Activated naive CD4-positive, alpha-beta T cell treated with anti-CD3 and anti-CD28 coated beads, Interleukin-2, amount 50 U/mL, for 72 hours (primary cell): ENCODE measurements at regions not wholly inside any gene's neighbourhood (a gene's known extent, or its start where the extent isn't known, plus 50 kb on each side); places are given as distances from the start of the nearest gene placed in this dataset.

ENCODE experiments used
- ATAC-seq, 2 donors: fragments of 150-1000 bp; cut with Tn5 transposase; 2 replicates each; pipeline ENCODE4 v1.10.0; 2021; ENCODE audit warnings: mild to moderate bottlenecking in 2 of 2, moderate library complexity in 2 of 2
- DNase-seq, 2 donors: peaks; one replicate each; pipeline ENCODE4 v3.0.0; 2021 to 2022; ENCODE audit warnings: low spot score in 2 of 2
- H3K27ac Mint-ChIP-seq, 2 donors: one replicate each; pipeline ENCODE4 v1.8.0; 2022; ENCODE audit warnings: mild to moderate bottlenecking in 2 of 2, mixed read lengths in 2 of 2
- H3K36me3 Mint-ChIP-seq, 2 donors: one replicate each; pipeline ENCODE4 v1.8.0; 2022; ENCODE audit warnings: mixed read lengths in 2 of 2
- H3K9me3 Mint-ChIP-seq, 2 donors: one replicate each; pipeline ENCODE4 v1.8.0; 2022; ENCODE audit warnings: mixed read lengths in 2 of 2

GRCh38 chr2:176621350-176621749 lies 352.1 kb downstream of the MTX2 start:
- DNase-seq: no peak
- Mint-ChIP-seq H3K36me3 (no peaks in the 10 kb centered on the region), H3K9me3 (no peaks in the 10 kb centered on the region), H3K27ac (no peak overlapping the region)
- no peak for ATAC-seq

- H3K36me3 Mint-ChIP-seq: no peaks in the 10 kb centered on the region
- no peak overlapping the region for H3K27ac Mint-ChIP-seq
- no peak for DNase-seq
- H3K9me3 Mint-ChIP-seq: no peaks in the 10 kb centered on the region
- no peak for ATAC-seq
Observed at GRCh38 chr2:176622792-176623191, 353.6 kb downstream of the MTX2 start.

GRCh38 chr2:176626796-176627195 lies 357.6 kb downstream of the MTX2 start:
- Mint-ChIP-seq H3K27ac (no peak overlapping the region), H3K36me3 (no peaks in the 10 kb centered on the region), H3K9me3 (no peaks in the 10 kb centered on the region)
- no peak for ATAC-seq
- DNase-seq: no peak

- Mint-ChIP-seq H3K36me3 (no peaks in the 10 kb centered on the region), H3K9me3 (no peaks in the 10 kb centered on the region), H3K27ac (no peak overlapping the region)
- DNase-seq (no peak), ATAC-seq (no peak)
Observed at GRCh38 chr2:176628438-176628837, 359.2 kb downstream of the MTX2 start.

- DNase-seq (no peak), ATAC-seq (no peak)
- H3K36me3 Mint-ChIP-seq: no peaks in the 10 kb centered on the region
- H3K9me3 Mint-ChIP-seq: no peaks in the 10 kb centered on the region
- no peak overlapping the region for H3K27ac Mint-ChIP-seq
Observed at GRCh38 chr2:176633754-176634153, 364.5 kb downstream of the MTX2 start.

GRCh38 chr2:176636401-176636800 lies 367.2 kb downstream of the MTX2 start:
- Mint-ChIP-seq H3K36me3 (no peaks in the 10 kb centered on the region), H3K27ac (no peak overlapping the region), H3K9me3 (no peaks in the 10 kb centered on the region)
- DNase-seq (no peak), ATAC-seq (no peak)

DNA sequence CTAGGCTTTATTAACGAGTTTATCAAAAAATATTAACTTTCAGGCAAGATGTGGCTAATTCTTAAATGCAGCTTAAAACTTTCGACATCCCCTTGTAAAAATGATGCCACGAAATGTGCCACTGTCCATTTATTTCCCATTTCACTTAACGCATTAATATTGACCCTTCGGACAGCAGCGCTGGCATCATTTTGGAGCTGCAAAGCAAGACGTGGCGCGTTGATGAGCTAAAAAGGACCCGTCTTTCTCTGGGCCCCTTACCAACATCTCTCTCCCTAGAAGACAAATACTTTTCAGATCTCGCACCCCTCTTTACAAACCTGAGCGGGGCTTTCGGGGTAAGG lies 367.9 kb downstream of the MTX2 start:
- no peak for ATAC-seq

DNA sequence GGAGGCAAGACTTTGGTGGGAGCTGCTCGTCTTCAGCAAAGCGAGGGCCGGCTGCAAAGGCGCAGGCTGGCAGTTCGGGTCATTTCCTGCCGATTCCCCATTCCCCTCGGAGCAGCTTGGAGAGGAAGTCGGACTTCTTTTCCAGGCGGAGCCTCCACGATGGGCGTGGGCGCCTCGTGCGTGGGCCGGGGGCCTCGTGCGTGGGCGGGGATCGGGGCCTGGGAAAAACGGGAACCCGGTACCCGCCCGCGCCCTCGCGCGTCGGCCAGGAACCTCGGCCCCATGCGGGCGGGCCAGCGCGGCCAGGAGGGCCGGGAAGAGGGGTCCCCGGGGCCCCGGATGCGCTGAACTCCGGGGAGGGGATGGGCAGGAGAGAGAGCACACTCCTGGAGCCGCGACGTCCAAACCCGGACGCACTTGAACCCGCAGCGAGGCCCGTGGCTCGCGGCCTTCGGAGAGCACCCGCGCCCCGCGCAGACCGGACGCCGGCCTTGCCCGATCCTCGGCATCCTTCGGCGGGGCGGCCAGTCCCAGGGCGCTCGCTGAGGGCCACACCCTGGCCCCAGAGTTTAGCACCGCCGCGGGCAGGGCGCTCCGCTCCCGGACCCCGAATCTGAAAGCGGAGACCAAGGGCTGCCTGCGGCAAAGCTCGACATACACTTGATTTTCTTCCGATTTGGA lies 368.4 kb downstream of the MTX2 start:
- no peaks in the 10 kb centered on the region for H3K9me3 Mint-ChIP-seq
- DNase-seq: no peak
- H3K36me3 Mint-ChIP-seq: no peaks in the 10 kb centered on the region
- no peak overlapping the region for H3K27ac Mint-ChIP-seq
- ATAC-seq: peak; percentile 31 to 65

More for the DNA sequence above, 367.9 kb downstream of the MTX2 start:
- Mint-ChIP-seq H3K9me3 (no peaks in the 10 kb centered on the region), H3K27ac (no peak overlapping the region), H3K36me3 (no peaks in the 10 kb centered on the region)
- no peak for DNase-seq

- ATAC-seq: peak; percentile 76 to 93
- Mint-ChIP-seq H3K27ac (no peak overlapping the region), H3K9me3 (no peaks in the 10 kb centered on the region), H3K36me3 (no peaks in the 10 kb centered on the region)
- DNase-seq: peak in 1 of 2 donors; percentile 67
Observed at GRCh38 chr2:176638167-176639015, 369.1 kb downstream of the MTX2 start.

DNA sequence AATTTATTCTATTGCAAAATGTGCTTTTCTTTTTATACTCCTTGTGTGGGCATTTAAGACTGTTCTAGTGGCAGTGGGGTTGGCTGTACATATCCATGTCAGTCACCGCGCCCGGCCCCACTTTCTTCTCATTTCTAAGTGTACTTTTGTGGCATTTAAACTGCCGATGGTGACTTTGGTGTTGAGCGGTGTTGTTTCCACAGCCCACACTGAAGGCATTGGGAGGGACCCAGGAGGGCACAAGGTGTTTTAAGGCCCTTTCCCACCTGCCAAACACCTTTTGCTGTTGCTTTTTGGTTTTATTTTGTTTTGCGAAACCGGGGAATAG lies 369.7 kb downstream of the MTX2 start:
- no peak overlapping the region for H3K27ac Mint-ChIP-seq

DNA sequence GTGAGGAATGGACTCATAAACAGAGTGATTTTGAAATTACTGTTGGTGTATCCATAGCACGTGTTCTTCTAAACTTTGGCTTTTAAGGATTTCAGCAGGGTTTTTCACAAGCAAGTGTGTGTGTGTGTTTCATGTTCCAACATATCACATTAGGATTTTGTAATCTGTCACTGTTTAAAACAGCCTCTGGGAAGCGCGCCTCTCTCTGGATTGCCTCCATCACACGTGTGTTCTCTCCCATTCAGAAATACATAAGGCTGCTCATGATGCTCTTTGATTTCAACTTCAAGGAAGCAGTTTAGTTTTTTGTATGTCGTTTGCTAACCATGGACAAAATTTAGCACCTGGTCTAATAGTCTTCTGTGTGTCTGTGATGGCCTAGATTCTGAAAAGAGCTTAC lies 370.4 kb downstream of the MTX2 start:
- no peak for ATAC-seq
- no peaks in the 10 kb centered on the region for H3K36me3 Mint-ChIP-seq
- no peak for DNase-seq
- H3K27ac Mint-ChIP-seq: no peak overlapping the region
- no peaks in the 10 kb centered on the region for H3K9me3 Mint-ChIP-seq

More for the DNA sequence above, 369.7 kb downstream of the MTX2 start:
- H3K36me3 Mint-ChIP-seq: no peaks in the 10 kb centered on the region
- no peak for ATAC-seq
- no peak for DNase-seq
- H3K9me3 Mint-ChIP-seq: no peaks in the 10 kb centered on the region

GRCh38 chr2:176641436-176641835 lies 372.2 kb downstream of the MTX2 start:
- no peaks in the 10 kb centered on the region for H3K9me3 Mint-ChIP-seq
- no peak overlapping the region for H3K27ac Mint-ChIP-seq

DNA sequence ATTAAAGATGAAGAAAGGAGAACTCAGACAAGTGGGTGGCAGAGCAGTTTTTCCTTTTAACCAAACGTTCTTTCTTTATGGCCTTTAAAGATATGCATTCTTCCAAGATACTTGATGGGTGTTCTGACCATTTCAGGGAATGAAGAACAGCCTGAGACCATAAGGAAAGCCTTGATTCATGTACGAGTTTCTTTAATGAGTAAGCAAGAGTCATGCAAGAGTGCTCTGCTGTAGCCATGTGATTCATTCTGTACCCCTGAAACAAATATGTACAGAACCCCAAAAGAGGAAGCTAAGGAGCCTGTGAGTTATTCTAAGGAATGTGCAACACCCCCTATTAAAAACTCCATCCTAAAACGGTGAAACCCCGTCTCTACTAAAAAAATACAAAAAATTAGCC lies 372.8 kb downstream of the MTX2 start:
- H3K36me3 Mint-ChIP-seq: no peaks in the 10 kb centered on the region
- DNase-seq (no peak), ATAC-seq (no peak)
- H3K9me3 Mint-ChIP-seq: no peaks in the 10 kb centered on the region
- H3K27ac Mint-ChIP-seq: no peak overlapping the region

More at GRCh38 chr2:176641436-176641835, 372.2 kb downstream of the MTX2 start:
- no peaks in the 10 kb centered on the region for H3K36me3 Mint-ChIP-seq
- ATAC-seq (no peak), DNase-seq (no peak)

GRCh38 chr2:176643646-176644045 lies 374.4 kb downstream of the MTX2 start:
- Mint-ChIP-seq H3K36me3 (no peaks in the 10 kb centered on the region), H3K9me3 (no peaks in the 10 kb centered on the region), H3K27ac (no peak overlapping the region)
- ATAC-seq: no peak
- no peak for DNase-seq

DNA sequence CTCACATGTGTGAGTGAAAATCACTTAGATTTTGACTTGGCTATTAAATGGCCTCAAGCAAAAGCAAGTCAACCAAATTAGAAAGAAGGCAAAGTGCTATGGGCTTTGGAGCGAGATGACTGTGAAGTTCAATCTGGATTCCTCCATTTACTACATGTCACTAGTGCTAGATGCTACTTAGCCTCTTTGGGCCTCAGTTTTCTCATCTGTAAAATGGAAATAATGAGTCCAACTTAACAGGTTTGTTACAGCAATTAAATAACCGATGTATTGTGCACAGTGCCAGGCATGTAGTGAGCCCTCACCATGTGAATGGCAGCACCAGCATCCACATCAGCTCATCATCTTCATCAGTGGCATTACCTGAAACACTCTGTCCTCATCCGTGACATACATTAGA lies 376.3 kb downstream of the MTX2 start:
- Mint-ChIP-seq H3K27ac (no peak overlapping the region), H3K36me3 (no peaks in the 10 kb centered on the region), H3K9me3 (no peaks in the 10 kb centered on the region)
- ATAC-seq (no peak), DNase-seq (no peak)

- ATAC-seq (no peak), DNase-seq (no peak)
- no peaks in the 10 kb centered on the region for H3K36me3 Mint-ChIP-seq
- H3K9me3 Mint-ChIP-seq: no peaks in the 10 kb centered on the region
- H3K27ac Mint-ChIP-seq: no peak overlapping the region
Observed at GRCh38 chr2:176646033-176646615, 376.9 kb downstream of the MTX2 start.

DNA sequence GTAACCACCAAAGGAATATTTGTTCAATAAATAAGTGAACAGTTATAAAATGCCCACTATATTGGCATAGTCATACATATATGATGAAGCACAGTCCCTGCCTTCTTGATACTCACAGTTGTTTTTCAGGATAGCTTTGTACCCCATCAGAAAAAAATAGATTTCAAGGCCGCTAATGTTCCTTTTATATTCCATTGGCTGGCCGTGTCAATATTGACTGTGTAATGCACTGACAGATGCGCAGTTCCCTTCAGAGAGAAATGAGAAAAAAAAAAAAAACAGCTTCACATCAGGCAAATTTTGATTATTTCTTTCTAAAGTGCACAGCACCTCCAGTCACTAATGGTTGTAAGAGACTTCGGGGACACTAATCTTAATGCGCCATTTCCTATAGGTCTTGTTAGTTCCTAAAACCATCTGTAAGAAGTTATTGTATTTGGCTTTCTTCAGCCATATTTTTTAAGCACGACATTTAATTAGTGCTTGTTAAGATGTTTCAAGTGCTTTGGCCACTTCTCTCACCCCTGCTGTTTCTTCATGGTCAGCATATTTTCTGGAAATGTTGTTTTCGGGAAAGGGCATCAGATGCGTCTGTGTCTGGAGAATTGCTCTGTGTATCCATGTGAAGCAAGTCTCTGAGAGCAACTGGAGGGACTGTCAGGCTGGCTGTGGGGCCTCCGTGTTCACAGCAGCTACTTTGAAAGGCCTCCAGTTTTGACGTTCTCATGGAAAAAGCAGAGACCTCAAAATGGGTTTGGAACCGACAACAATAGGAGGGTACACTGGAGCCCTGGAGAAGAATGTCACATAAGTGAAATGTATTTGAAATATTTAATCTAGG lies 378.3 kb downstream of the MTX2 start:
- H3K36me3 Mint-ChIP-seq: no peaks in the 10 kb centered on the region
- H3K27ac Mint-ChIP-seq: no peak overlapping the region
- H3K9me3 Mint-ChIP-seq: no peaks in the 10 kb centered on the region
- no peak for DNase-seq
- ATAC-seq: no peak
